ENCODE measurements at regions not wholly inside any gene's neighbourhood (a gene's known extent, or its start where the extent isn't known, plus 50 kb on each side); places are given as distances from the start of the nearest gene placed in this dataset.

DNA sequence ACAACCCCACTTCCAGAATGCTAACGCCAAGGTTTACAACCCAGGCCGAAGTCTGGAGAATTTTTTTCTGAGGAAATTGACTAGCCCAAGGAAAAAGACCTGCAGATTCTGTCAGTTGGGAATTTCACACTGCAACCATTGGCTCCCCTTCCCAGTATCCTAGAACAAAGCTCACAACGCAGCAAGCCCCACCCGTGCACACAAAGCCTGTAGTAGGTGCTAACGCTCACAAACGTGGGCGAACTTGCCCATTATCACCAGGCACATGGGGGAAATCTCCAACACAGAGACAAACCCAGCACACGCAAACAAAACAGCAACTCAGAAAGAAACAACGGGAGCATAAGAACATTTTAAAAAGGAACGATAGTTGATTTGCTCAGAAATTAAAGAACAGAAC is 265.1 kb downstream of the EIPR1 start:
- no peak overlapping the region for H3K4ac ChIP-seq (ENCODE audit: low read depth in 1 of 2, low read length in 2 of 2)
- H3K4me2 ChIP-seq (ENCODE audit: low read length, poor library complexity, severe bottlenecking), result no peak overlapping the region
- no peak overlapping the region for H2AK5ac ChIP-seq (ENCODE audit: low read length, severe bottlenecking)
- H4K91ac ChIP-seq (ENCODE audit: low read length), result no peak overlapping the region
- peaks cover 4% of the 10 kb centered on the region for H3K9me3 ChIP-seq (ENCODE audit: control insufficient read depth, low read length)
- no peak overlapping the region for H3K4me3 ChIP-seq (ENCODE audit: insufficient read depth in 1 of 2, low read depth in 1 of 2, low read length in 2 of 2)
- no peak overlapping the region for H3K27ac ChIP-seq (ENCODE audit: low read length, poor library complexity, severe bottlenecking)
- H2BK12ac ChIP-seq (ENCODE audit: low read length in 2 of 2), result no peak overlapping the region
- H2BK120ac ChIP-seq (ENCODE audit: low read depth, low read length), result no peak overlapping the region
- no peak overlapping the region for H3K23ac ChIP-seq (ENCODE audit: low read length in 2 of 2)
- H3K9ac ChIP-seq (ENCODE audit: low read length), result no peak overlapping the region
- no peak overlapping the region for H3K14ac ChIP-seq (ENCODE audit: low read length in 2 of 2)
- H3K27me3 ChIP-seq (ENCODE audit: control insufficient read depth in 1 of 2, insufficient read depth in 1 of 2, low read length in 2 of 2), result no peaks in the 10 kb centered on the region
- no peak overlapping the region for H2AFZ ChIP-seq (ENCODE audit: low read depth, low read length)
- H3K36me3 ChIP-seq (ENCODE audit: control insufficient read depth in 1 of 2, insufficient read depth in 2 of 2, low read depth in 1 of 2, low read length in 2 of 2), result no peaks in the 10 kb centered on the region
- no peak overlapping the region for H2BK15ac ChIP-seq (ENCODE audit: low read depth, poor library complexity, severe bottlenecking)
- no peak for DNase-seq
- no peak overlapping the region for H2BK5ac ChIP-seq (ENCODE audit: low read depth, low read length, poor library complexity, severe bottlenecking)
- WGBS, result 74% methylated on average over 7 of the region's 10 CpGs
- H4K8ac ChIP-seq (ENCODE audit: low read length), result no peak overlapping the region
- H3K4me1 ChIP-seq (ENCODE audit: control insufficient read depth, insufficient read depth, low read depth, low read length), result no peaks in the 10 kb centered on the region
- no peak overlapping the region for H3K18ac ChIP-seq (ENCODE audit: low read depth in 1 of 2, low read length in 2 of 2)
- H3K79me1 ChIP-seq (replicated peaks; ENCODE audit: low read length, poor library complexity, severe bottlenecking), result no peaks in the 10 kb centered on the region

DNA sequence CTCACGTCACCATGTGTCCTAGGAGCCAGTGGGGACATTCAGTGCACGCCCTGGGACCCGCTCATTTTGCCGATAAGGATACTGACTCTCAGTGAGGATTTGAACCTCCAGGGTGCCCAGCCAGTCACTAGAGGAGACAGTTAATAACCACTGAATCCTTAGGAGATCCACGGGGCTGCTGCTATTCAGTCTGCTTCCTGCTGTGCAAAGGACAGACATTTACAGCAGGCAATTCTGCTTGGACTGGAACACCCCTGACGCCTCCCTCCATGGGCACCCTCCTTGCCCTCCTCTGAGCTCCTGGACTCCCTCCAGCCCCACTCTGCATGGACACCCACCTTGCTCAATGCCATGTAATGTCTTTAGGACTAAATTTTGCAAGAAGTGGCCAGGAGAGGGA is 265.5 kb downstream of the EIPR1 start:
- no peak overlapping the region for H3K4me2 ChIP-seq (ENCODE audit: low read length, poor library complexity, severe bottlenecking)
- H2BK120ac ChIP-seq (ENCODE audit: low read depth, low read length), result no peak overlapping the region
- no peaks in the 10 kb centered on the region for H3K4me1 ChIP-seq (ENCODE audit: control insufficient read depth, insufficient read depth, low read depth, low read length)
- H2AK5ac ChIP-seq (ENCODE audit: low read length, severe bottlenecking), result no peak overlapping the region
- H3K79me1 ChIP-seq (replicated peaks; ENCODE audit: low read length, poor library complexity, severe bottlenecking), result no peaks in the 10 kb centered on the region
- no peak overlapping the region for H3K27ac ChIP-seq (ENCODE audit: low read length, poor library complexity, severe bottlenecking)
- no peak overlapping the region for H3K4ac ChIP-seq (ENCODE audit: low read depth in 1 of 2, low read length in 2 of 2)
- no peak overlapping the region for H3K9ac ChIP-seq (ENCODE audit: low read length)
- no peak overlapping the region for H2AFZ ChIP-seq (ENCODE audit: low read depth, low read length)
- no peak overlapping the region for H4K91ac ChIP-seq (ENCODE audit: low read length)
- no peaks in the 10 kb centered on the region for H3K27me3 ChIP-seq (ENCODE audit: control insufficient read depth in 1 of 2, insufficient read depth in 1 of 2, low read length in 2 of 2)
- no peak overlapping the region for H3K14ac ChIP-seq (ENCODE audit: low read length in 2 of 2)
- no peaks in the 10 kb centered on the region for H3K36me3 ChIP-seq (ENCODE audit: control insufficient read depth in 1 of 2, insufficient read depth in 2 of 2, low read depth in 1 of 2, low read length in 2 of 2)
- H2BK12ac ChIP-seq (ENCODE audit: low read length in 2 of 2), result no peak overlapping the region
- H2BK15ac ChIP-seq (ENCODE audit: low read depth, poor library complexity, severe bottlenecking), result no peak overlapping the region
- peaks cover 4% of the 10 kb centered on the region for H3K9me3 ChIP-seq (ENCODE audit: control insufficient read depth, low read length)
- no peak overlapping the region for H4K8ac ChIP-seq (ENCODE audit: low read length)
- DNase-seq, result no peak
- no peak overlapping the region for H3K4me3 ChIP-seq (ENCODE audit: insufficient read depth in 1 of 2, low read depth in 1 of 2, low read length in 2 of 2)
- no peak overlapping the region for H2BK5ac ChIP-seq (ENCODE audit: low read depth, low read length, poor library complexity, severe bottlenecking)
- 84% methylated on average over 6 of the region's 6 CpGs for WGBS
- H3K23ac ChIP-seq (ENCODE audit: low read length in 2 of 2), result no peak overlapping the region
- no peak overlapping the region for H3K18ac ChIP-seq (ENCODE audit: low read depth in 1 of 2, low read length in 2 of 2)

DNA sequence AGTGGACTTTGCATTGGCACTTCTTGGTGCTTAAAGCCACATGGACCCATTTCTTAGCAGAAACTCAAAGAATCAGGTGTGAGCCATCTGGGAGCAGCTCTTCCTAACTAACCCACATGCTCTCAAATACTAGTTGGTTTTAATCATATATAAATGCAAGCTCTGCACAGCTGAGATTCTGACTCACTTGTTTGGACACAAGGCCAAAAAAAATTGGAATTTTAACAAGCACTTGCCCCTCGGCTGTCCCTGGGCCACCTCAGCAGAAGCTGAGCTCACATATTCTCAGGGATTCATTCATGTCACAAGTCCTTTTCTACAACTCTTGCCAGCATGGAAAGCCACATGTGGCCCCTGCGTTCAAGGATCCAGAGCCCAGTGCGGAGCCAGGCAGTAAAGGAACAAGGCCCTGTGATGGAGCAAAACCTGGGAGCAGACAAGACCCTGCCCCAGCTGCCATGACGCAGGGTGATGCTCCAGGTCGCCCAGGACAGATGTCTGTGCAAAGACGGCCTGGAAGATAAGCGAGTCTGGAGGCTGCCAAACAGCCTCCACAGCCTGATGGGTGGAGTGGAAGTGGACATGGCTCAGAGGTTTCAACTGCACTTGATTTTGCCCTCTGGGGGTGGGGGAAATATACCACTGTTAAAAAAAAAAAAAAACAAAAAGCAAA is 266.5 kb downstream of the EIPR1 start:
- Histone ChIP-seq H3K27ac (ENCODE audit: low read length, poor library complexity, severe bottlenecking) (no peak overlapping the region), H3K36me3 (ENCODE audit: control insufficient read depth in 1 of 2, insufficient read depth in 2 of 2, low read depth in 1 of 2, low read length in 2 of 2) (no peaks in the 10 kb centered on the region)
- WGBS, result 64% methylated on average over 7 of the region's 7 CpGs

DNA sequence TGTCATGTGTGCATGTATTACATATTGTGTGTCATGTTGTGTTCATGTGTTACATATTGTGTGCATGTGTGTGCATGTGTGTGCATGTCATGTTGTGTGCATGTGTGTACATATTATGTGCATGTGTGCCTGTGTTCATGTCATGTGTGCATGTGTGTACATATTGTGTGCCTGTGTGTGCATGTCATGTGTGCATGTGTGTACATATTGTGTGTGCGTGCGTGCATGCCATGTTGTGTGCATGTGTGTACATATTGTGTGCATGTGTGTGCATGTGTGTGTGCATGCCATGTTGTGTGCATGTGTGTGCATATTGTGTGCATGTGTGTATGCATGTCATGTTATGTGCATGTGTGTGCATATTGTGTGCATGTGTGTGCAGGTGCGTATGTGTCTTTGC is 267.1 kb downstream of the EIPR1 start:
- H3K4me2 ChIP-seq (ENCODE audit: low read length, poor library complexity, severe bottlenecking), result no peak overlapping the region
- no peaks in the 10 kb centered on the region for H3K36me3 ChIP-seq (ENCODE audit: control insufficient read depth in 1 of 2, insufficient read depth in 2 of 2, low read depth in 1 of 2, low read length in 2 of 2)
- H3K9ac ChIP-seq (ENCODE audit: low read length), result no peak overlapping the region
- H2AK5ac ChIP-seq (ENCODE audit: low read length, severe bottlenecking), result no peak overlapping the region
- H2BK15ac ChIP-seq (ENCODE audit: low read depth, poor library complexity, severe bottlenecking), result no peak overlapping the region
- H3K79me1 ChIP-seq (replicated peaks; ENCODE audit: low read length, poor library complexity, severe bottlenecking), result no peaks in the 10 kb centered on the region
- H2BK120ac ChIP-seq (ENCODE audit: low read depth, low read length), result no peak overlapping the region
- WGBS, result 99% methylated on average over 2 of the region's 3 CpGs
- H3K27ac ChIP-seq (ENCODE audit: low read length, poor library complexity, severe bottlenecking), result no peak overlapping the region
- no peak overlapping the region for H4K8ac ChIP-seq (ENCODE audit: low read length)
- H4K91ac ChIP-seq (ENCODE audit: low read length), result no peak overlapping the region
- no peaks in the 10 kb centered on the region for H3K27me3 ChIP-seq (ENCODE audit: control insufficient read depth in 1 of 2, insufficient read depth in 1 of 2, low read length in 2 of 2)
- H3K4ac ChIP-seq (ENCODE audit: low read depth in 1 of 2, low read length in 2 of 2), result no peak overlapping the region
- no peak overlapping the region for H3K14ac ChIP-seq (ENCODE audit: low read length in 2 of 2)
- no peak overlapping the region for H3K23ac ChIP-seq (ENCODE audit: low read length in 2 of 2)
- DNase-seq, result no peak
- no peak overlapping the region for H2AFZ ChIP-seq (ENCODE audit: low read depth, low read length)
- H3K9me3 ChIP-seq (ENCODE audit: control insufficient read depth, low read length), result peaks cover 4% of the 10 kb centered on the region
- no peak overlapping the region for H3K4me3 ChIP-seq (ENCODE audit: insufficient read depth in 1 of 2, low read depth in 1 of 2, low read length in 2 of 2)
- no peak overlapping the region for H3K18ac ChIP-seq (ENCODE audit: low read depth in 1 of 2, low read length in 2 of 2)
- no peaks in the 10 kb centered on the region for H3K4me1 ChIP-seq (ENCODE audit: control insufficient read depth, insufficient read depth, low read depth, low read length)
- no peak overlapping the region for H2BK12ac ChIP-seq (ENCODE audit: low read length in 2 of 2)
- no peak overlapping the region for H2BK5ac ChIP-seq (ENCODE audit: low read depth, low read length, poor library complexity, severe bottlenecking)

More for the DNA sequence above, 266.5 kb downstream of the EIPR1 start:
- H3K4me2 ChIP-seq (ENCODE audit: low read length, poor library complexity, severe bottlenecking), result no peak overlapping the region
- no peak overlapping the region for H3K9ac ChIP-seq (ENCODE audit: low read length)
- H2BK5ac ChIP-seq (ENCODE audit: low read depth, low read length, poor library complexity, severe bottlenecking), result no peak overlapping the region
- H4K91ac ChIP-seq (ENCODE audit: low read length), result no peak overlapping the region
- H3K79me1 ChIP-seq (replicated peaks; ENCODE audit: low read length, poor library complexity, severe bottlenecking), result no peaks in the 10 kb centered on the region
- H2BK120ac ChIP-seq (ENCODE audit: low read depth, low read length), result no peak overlapping the region
- no peak overlapping the region for H4K8ac ChIP-seq (ENCODE audit: low read length)
- H2AK5ac ChIP-seq (ENCODE audit: low read length, severe bottlenecking), result no peak overlapping the region
- H3K23ac ChIP-seq (ENCODE audit: low read length in 2 of 2), result no peak overlapping the region
- H2BK12ac ChIP-seq (ENCODE audit: low read length in 2 of 2), result no peak overlapping the region
- H3K27me3 ChIP-seq (ENCODE audit: control insufficient read depth in 1 of 2, insufficient read depth in 1 of 2, low read length in 2 of 2), result no peaks in the 10 kb centered on the region
- DNase-seq, result no peak
- no peak overlapping the region for H3K18ac ChIP-seq (ENCODE audit: low read depth in 1 of 2, low read length in 2 of 2)
- no peak overlapping the region for H3K4ac ChIP-seq (ENCODE audit: low read depth in 1 of 2, low read length in 2 of 2)
- H3K4me3 ChIP-seq (ENCODE audit: insufficient read depth in 1 of 2, low read depth in 1 of 2, low read length in 2 of 2), result no peak overlapping the region
- peaks cover 4% of the 10 kb centered on the region for H3K9me3 ChIP-seq (ENCODE audit: control insufficient read depth, low read length)
- no peaks in the 10 kb centered on the region for H3K4me1 ChIP-seq (ENCODE audit: control insufficient read depth, insufficient read depth, low read depth, low read length)
- no peak overlapping the region for H3K14ac ChIP-seq (ENCODE audit: low read length in 2 of 2)
- no peak overlapping the region for H2AFZ ChIP-seq (ENCODE audit: low read depth, low read length)
- no peak overlapping the region for H2BK15ac ChIP-seq (ENCODE audit: low read depth, poor library complexity, severe bottlenecking)

All from mesenchymal stem cell (in vitro differentiated cells and primary cell).